NCI-H146 (cell line): ENCODE measurements at regions not wholly inside any gene's neighbourhood (a gene's known extent, or its start where the extent isn't known, plus 50 kb on each side); places are given as distances from the start of the nearest gene placed in this dataset.

Experiments used
- DNase-seq: peaks from one replicate; lab custom pipeline; 2025; lab: John Stamatoyannopoulos, UW

- no peak for DNase-seq
These were observed 143.9 kb downstream of the LSM5 start for GRCh38 chr7:32346253-32346652.

GRCh38 chr7:32336726-32337125 is 153.5 kb downstream of the LSM5 start:
- DNase-seq = no peak

- DNase-seq = no peak
These were observed 155.1 kb downstream of the LSM5 start for GRCh38 chr7:32335107-32335506.

DNA sequence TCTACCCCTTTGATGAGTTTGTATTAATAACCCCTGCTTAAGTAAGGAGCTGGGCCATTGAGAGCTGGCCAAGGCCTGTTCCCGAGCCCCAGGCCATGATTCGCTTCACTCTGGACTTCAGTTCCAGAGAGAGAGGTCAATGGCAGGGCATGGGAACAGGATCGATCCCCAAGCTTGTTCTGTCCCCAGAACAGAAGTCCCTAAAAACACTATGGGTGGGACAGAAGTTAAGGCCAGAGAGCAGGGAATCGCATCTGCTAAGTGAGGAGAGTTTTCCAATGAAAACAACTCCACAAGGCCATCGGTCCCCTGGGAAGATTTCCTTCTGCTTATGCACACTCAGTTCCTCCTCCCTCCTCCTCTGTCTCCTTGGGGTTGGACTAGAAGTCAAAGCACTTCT is 159.6 kb downstream of the LSM5 start:
- DNase-seq = no peak

GRCh38 chr7:32326078-32326477 is 164.1 kb downstream of the LSM5 start:
- no peak for DNase-seq

DNA sequence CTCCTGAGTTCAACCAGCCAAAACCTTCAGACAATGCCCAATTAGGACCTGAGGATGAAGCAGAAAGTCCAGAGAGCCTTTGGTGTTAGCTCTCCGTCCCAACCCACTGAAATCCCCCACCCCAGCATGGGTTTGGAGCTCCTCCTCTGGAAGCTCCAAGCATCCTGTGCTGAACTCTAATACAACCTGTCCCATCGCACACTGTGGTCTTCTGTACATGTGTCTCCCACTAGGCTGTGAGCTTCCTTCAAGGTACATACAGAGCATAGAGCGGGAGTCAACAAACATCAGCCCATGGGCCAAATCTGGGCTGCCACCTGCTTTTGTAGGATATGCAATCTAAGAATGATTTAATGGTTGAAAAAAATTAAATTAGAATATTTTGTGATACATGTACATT is 166.5 kb downstream of the LSM5 start:
- no peak for DNase-seq

DNA sequence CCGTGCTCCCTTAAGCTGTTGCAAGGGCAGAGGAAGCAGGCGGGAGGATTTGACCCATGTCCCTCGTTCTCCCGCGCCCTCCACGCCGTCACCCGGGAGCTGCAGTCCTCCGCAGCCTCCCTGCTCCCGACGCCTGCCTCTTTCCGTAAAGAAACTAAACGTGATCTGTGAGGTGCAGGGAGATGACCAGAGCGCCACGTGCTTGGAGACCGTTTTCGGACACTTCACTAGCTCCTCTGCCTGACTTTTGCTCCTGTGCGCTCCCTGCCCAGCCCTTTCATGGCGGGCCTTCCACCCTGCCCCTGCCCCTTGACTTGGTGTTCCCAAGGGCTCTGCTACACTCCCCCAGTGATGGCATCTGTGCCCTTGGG is 171.2 kb downstream of the LSM5 start:
- no peak for DNase-seq

DNA sequence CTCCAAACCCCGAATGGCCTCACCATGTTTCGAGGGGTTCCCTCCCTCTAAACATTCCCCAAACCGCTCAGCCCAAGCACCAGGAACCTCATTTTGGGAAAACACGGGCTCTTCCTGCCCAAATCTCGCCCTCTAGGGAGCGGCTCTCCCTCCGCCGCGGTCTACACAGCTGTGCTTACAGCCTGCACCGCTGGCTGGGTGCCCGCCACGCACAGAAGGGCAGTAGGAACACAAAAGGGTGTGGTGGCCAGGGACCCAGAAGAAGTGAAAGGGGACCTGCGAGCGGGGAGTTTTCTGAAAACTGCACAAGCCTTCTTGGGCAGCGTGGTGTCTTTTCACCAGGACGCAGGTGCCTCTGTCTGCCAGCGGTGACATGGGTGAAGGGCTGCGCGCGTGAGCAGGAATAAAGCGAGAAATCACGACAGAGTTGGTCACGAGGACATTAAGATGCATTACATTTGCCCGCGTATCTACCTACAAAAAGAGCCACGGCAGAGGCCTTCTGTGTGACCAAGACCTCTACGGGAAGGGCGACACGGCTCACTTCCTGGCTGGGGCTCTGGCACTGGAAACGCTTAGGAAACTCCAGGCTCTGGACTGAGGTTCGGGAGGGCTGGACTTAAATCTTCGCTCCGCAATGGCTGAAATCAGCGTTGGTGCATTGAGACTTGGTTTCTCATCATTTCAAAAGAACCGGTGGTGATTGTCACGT is 171.7 kb downstream of the LSM5 start:
- no peak for DNase-seq

DNA sequence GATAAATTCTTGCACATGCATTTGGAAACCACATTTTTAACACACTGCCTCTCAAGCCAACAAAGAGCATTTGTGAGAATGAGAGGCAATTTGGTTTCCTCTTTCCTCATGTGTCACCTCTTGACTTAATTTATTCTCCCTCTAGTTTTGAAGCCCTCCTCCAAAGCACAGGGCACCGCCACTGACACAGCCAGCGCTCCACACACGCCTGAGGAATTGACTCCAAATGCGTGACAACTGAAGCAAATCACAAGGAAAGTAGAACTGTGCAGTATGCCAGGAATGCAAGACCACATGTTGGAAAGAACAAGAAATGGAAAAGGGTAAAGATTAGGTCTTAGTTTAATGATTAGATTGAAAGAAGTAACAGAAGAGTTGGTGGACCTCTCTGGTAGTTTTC is 173.3 kb downstream of the LSM5 start:
- DNase-seq = no peak

GRCh38 chr7:32314761-32315160 is 175.4 kb downstream of the LSM5 start:
- DNase-seq = no peak

- no peak for DNase-seq
These were observed 188.8 kb downstream of the LSM5 start for GRCh38 chr7:32301427-32301826.

DNA sequence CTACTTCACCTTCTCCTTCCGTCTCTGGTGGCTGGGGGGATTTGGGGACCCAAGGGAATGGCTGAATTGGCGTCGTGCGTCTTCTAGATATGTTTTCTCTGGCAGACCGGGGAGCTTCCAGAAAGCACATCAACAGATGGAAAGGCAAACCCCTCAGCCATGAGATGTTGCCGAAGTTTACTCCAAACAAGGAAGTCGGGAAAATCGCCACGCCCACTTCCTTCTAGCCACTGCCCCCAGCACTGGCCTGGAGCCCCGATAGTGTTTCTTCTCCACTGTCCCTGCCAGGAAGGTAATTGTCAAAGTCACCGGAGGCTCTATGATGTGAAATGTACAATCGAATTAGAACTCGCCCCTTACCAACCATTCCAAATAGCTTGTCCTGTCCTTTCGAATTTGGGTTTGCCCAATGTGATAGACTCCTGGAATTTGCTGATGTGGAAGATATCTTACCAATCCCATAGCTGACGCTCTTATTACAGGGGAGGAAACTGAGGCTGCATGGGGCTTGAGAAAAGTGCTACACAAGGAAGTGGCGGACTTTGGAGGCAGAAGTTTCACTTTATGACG is 191.0 kb downstream of the LSM5 start:
- DNase-seq = no peak

DNA sequence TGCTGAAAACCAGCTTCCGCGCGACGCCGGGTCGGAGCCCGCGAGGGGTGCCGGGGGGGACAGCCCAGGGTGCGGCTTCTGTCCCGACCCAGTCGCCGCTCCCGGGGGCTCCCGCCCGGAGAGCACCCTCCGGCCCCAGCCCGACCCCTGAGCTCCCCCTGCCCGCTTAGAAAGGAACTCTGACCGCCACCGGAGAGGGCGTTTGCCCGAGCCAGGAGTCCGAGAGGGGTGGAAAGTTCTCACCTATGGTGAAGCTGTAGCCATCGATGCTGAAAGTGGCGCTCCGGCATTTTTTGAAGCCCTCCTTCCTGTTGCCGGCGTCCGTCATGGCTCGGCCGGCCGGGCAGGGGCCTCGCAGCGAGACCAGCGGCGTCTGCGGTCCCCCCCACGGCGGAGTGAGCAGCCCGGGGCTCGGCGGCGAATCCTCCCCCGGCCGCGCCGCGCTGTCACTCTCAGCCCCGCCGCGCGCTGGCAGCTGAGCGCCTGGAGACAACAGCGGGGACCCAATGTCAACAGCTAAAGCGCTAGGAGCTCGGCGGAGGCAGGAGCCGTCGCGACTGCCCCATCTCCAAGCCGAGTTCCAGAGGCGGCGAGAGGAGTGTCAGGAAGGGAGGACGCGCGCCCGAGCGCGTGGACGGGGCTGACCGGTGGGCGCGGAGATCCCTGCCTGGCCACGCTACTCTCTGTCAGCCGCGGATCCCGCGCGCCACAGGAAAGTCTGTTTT is 191.6 kb downstream of the LSM5 start:
- peak; percentile 8 for DNase-seq

- no peak for DNase-seq
These were observed 196.3 kb downstream of the LSM5 start for GRCh38 chr7:32293833-32294232.

- DNase-seq = no peak
These were observed 200.3 kb downstream of the LSM5 start for GRCh38 chr7:32289651-32290414.

- DNase-seq = no peak
These were observed 204.5 kb downstream of the LSM5 start for GRCh38 chr7:32285698-32286097.

DNA sequence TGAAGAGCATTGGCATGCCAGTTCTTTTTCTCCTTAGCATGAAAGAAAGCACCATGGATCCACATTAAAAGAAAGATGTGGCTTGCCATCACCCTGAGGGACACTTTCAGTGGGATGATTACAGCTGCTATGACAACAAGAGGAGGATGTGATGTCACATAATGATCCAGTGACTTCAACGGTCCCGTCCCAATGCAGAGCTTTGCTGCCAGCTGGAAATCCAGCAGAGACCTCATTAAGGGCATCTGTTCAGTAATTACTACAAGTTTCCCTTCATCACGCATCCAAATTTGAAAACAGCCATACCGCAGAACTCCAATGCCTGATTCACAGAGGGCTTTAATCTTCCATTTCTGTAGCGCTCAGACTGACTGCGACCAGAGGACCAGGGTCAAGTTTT is 206.6 kb downstream of the LSM5 start:
- no peak for DNase-seq

GRCh38 chr7:32279500-32279899 is 209.3 kb upstream of the PDE1C start:
- no peak for DNase-seq

DNA sequence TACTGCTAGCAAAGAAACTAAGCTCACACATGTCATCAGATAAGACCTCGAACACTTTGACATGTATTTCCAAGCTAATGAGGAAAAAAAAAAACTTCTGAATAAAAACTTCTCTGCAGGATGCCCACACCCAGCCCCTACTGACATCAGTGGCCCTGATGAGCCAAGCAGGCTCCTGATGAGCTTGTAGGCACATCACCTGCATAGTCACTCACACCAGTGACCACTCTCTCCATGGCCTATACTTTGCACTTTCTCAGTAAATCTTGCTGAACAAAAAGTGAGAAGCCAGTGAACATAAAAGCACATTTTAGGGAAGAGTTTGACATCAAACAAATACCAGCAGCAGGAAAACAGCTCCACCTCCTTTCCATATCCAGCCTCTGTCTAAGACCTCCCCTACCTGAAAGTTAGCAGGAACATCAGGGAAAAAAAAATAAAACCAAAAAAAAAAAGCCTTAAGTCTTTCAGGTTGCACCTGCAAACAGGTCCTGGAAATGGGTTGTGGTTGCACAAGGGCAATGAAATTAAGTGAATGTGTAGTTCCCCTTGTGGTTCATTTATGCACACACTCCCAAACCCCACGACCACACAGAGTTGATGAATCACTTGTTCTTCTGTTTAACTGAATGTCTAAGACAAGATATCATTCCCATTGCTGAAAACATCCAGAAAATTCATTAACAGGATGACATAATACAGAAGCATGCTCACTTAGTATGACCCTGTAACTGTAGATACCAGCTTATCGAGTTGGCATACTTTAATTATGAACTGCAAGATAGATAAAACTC is 205.2 kb upstream of the PDE1C start:
- no peak for DNase-seq

GRCh38 chr7:32273297-32273696 is 203.1 kb upstream of the PDE1C start:
- no peak for DNase-seq

GRCh38 chr7:32266932-32267475 is 196.8 kb upstream of the PDE1C start:
- no peak for DNase-seq
